ENCODE measurements at regions not wholly inside any gene's neighbourhood (a gene's known extent, or its start where the extent isn't known, plus 50 kb on each side); places are given as distances from the start of the nearest gene placed in this dataset.

DNA sequence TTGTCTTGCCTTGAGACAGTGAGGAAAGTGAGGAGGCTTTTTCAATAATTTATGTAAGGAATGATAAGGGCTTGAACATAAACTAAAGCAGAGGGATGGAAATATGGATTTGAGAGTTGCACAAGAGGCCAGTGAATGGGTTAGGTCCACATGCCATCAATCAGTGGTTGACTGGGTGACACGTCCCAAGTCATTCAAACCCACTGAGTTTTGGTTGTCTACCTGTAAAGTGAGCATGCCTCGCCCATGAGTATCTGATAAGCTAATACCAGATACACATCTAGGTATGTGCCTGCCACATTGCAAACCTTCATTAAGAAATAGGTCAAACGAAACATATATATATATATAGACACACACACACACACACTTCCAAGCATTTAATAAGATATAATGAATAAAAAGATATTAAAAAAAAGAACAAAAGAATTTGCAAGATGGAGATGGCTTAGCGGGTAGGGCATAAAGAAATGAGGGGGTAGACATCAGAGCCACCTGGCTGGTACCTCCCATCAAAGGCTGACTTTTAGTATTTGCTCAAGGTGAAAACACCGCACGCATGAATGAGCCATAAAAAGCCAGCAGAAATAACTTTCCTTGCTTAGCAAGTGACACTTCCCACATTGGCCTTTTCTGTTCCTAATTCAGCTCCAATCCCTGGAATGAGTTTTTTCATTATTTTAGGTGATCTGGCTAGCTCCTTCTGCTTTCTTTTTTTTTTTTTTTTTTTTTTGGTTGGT lies 109.1 kb upstream of the GGTLC1 start:
- Mint-ChIP-seq H3K4me1 (ENCODE audit: unreplicated experiment) (peaks cover 12% of the 10 kb centered on the region), H3K36me3 (no peaks in the 10 kb centered on the region), H3K27me3 (peaks cover 60% of the 10 kb centered on the region), H3K4me3 (no peak overlapping the region), H3K27ac (no peak overlapping the region), H3K9me3 (no peaks in the 10 kb centered on the region)
- TF ChIP-seq, protein P1, sequence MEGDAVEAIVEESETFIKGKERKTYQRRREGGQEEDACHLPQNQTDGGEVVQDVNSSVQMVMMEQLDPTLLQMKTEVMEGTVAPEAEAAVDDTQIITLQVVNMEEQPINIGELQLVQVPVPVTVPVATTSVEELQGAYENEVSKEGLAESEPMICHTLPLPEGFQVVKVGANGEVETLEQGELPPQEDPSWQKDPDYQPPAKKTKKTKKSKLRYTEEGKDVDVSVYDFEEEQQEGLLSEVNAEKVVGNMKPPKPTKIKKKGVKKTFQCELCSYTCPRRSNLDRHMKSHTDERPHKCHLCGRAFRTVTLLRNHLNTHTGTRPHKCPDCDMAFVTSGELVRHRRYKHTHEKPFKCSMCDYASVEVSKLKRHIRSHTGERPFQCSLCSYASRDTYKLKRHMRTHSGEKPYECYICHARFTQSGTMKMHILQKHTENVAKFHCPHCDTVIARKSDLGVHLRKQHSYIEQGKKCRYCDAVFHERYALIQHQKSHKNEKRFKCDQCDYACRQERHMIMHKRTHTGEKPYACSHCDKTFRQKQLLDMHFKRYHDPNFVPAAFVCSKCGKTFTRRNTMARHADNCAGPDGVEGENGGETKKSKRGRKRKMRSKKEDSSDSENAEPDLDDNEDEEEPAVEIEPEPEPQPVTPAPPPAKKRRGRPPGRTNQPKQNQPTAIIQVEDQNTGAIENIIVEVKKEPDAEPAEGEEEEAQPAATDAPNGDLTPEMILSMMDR (conservative IDR thresholded peaks at IDR 0.05), result no peak
- no peak for DNase-seq (ENCODE audit: extremely low spot score, unreplicated experiment)

DNA sequence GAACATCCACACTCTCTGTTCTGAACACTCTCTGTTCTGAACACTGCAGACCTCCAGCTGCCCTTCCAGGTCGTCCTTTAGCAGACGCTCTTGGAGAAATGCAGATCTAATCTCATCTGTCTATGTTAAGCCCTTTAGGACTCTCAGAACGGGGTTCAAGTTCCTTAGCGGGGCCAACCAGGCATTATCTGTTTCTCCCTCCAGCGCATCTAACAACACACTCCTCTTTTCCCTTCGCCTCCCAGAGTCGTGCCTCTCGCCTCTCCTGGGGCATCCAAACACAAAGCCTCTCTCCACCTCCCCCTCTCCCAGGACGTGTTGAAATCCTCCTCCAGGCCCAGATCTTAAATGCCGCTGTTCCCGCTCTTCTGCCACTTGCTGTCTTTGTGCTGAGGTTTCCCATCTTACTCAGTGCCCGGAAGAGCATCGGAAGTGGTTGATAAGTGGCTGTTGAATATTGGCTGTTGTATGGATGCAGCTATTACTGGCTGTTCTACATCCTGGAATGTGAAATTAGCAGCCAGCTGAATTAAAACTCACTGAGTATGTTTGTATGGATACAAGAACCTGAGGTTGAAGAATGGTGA lies 108.4 kb upstream of the GGTLC1 start:
- TF ChIP-seq, protein P1 (conservative IDR thresholded peaks at IDR 0.05), result no peak
- H3K9me3 Mint-ChIP-seq, result no peaks in the 10 kb centered on the region
- no peaks in the 10 kb centered on the region for H3K36me3 Mint-ChIP-seq
- H3K27me3 Mint-ChIP-seq, result peaks cover 64% of the 10 kb centered on the region
- no peak for DNase-seq (ENCODE audit: extremely low spot score, unreplicated experiment)
- peak overlapping the region; percentile 69 for H3K27ac Mint-ChIP-seq
- peaks cover 12% of the 10 kb centered on the region for H3K4me1 Mint-ChIP-seq (ENCODE audit: unreplicated experiment)
- H3K4me3 Mint-ChIP-seq, result no peak overlapping the region

DNA sequence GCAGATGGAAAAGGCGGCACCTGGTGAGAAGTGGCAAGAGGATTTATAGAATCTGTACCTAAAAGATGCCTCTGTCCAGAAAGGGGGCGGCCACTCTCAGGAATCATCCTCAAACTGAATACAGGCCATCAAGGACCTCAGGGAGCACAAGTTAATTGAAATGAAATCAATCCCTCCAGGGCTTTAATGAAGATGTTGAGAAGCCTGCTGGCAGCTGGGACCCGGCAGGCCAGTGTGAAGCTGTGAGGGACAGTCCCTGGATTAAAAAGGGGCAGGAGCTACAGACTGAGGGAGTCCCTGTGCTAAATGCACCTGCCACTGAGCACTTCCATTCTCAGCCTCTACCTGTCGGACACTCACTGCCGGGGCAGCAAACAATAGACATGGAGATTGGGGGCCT lies 107.7 kb upstream of the GGTLC1 start:
- Mint-ChIP-seq H3K9me3 (no peaks in the 10 kb centered on the region), H3K4me1 (ENCODE audit: unreplicated experiment) (peaks cover 12% of the 10 kb centered on the region), H3K27me3 (peaks cover 65% of the 10 kb centered on the region), H3K27ac (peak overlapping the region; percentile 88), H3K4me3 (peak overlapping the region; percentile 9), H3K36me3 (no peaks in the 10 kb centered on the region)
- DNase-seq (ENCODE audit: extremely low spot score, unreplicated experiment), result no peak
- TF ChIP-seq, protein P1 (conservative IDR thresholded peaks at IDR 0.05), result no peak

DNA sequence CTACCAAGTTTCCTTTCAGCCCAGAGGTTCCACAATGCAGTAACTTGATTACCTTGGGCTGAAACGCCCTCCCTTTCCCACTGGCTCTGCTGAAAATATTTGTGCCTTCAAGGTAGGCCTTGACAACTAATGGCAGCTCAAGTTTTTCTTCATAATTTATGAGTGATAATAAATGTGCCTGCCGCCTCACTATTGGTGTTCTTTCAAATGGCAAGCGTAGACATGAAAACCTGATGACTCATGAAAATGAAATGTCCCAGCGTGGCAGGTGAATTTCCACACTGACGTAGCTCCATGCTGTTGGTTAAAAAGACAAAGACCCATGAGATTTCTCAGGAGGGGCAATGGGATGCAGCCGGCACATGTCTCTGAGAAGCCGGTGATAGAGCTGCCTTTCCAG lies 107.2 kb upstream of the GGTLC1 start:
- H3K4me1 Mint-ChIP-seq (ENCODE audit: unreplicated experiment), result peaks cover 12% of the 10 kb centered on the region
- no peak for DNase-seq (ENCODE audit: extremely low spot score, unreplicated experiment)

DNA sequence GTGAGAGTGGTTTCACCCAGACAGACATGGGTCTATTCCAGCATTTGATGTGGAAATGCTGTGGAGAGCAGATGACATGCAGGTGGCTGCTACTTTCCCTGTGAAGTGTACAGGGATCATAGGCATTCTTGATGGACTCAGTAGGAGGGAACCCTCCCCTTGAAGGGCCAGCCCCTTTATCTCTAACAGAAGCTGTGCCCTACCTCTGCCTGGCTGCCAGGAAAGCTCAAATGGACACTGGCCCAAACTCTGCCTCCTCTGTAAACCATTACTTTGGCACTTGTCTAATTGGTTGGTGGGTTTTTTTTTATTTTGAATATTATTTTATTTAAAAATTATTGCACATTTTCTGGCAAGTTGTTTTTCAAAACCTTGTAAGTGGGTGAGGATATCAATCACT lies 106.7 kb upstream of the GGTLC1 start:
- Mint-ChIP-seq H3K36me3 (no peaks in the 10 kb centered on the region), H3K4me1 (ENCODE audit: unreplicated experiment) (peaks cover 12% of the 10 kb centered on the region), H3K27ac (no peak overlapping the region), H3K9me3 (no peaks in the 10 kb centered on the region), H3K27me3 (peaks cover 59% of the 10 kb centered on the region), H3K4me3 (no peak overlapping the region)
- TF ChIP-seq, protein P1 (conservative IDR thresholded peaks at IDR 0.05), result no peak
- no peak for DNase-seq (ENCODE audit: extremely low spot score, unreplicated experiment)

More for the DNA sequence above, 107.2 kb upstream of the GGTLC1 start:
- Mint-ChIP-seq H3K4me3 (peak overlapping the region; percentile 9), H3K27ac (peak overlapping the region; percentile 88), H3K9me3 (no peaks in the 10 kb centered on the region), H3K36me3 (no peaks in the 10 kb centered on the region), H3K27me3 (peaks cover 63% of the 10 kb centered on the region)
- TF ChIP-seq, protein P1 (conservative IDR thresholded peaks at IDR 0.05), result no peak
